ENCODE measurements at regions not wholly inside any gene's neighbourhood (a gene's known extent, or its start where the extent isn't known, plus 50 kb on each side); places are given as distances from the start of the nearest gene placed in this dataset.

DNA sequence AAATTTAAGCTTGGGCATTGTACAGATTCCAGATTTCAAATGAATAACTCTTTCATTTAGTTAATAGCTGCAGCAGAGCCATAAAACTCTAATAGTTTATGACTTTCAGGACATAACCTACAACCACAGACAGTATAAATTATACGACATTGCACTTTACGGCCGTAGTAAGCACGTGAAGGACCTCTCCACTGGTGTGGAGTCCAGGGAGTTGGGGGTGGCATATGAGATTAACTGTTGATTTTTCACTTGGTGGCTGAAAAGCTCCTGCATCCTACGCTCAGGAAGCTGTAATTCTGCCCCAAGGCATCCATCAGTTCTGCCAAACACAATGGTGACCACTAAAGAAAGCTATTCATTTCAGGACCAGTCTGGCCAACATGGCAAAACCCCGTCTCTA is 376.2 kb downstream of the SOX11 start:
- DNase-seq (ENCODE audit: low read depth): no peak

DNA sequence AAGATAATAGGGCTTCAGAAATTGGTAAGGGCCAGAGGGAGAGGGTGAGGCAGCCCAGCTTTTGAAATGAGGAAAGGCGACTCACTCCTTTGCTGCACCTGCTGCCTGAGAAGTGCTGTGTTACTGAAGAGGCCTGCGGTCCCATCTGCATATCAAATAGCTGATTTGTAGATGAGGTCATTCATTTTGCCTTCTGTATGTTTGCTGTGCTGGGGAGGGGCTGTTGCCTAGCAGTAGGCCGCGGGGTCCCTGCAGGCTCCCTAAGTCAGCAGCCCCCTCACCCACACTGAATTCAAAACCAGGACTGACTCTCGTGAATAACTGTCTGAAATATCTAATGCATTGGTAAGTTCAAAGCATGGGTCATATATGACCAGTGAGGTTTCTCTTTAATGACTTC is 377.2 kb downstream of the SOX11 start:
- DNase-seq (ENCODE audit: low read depth): no peak

DNA sequence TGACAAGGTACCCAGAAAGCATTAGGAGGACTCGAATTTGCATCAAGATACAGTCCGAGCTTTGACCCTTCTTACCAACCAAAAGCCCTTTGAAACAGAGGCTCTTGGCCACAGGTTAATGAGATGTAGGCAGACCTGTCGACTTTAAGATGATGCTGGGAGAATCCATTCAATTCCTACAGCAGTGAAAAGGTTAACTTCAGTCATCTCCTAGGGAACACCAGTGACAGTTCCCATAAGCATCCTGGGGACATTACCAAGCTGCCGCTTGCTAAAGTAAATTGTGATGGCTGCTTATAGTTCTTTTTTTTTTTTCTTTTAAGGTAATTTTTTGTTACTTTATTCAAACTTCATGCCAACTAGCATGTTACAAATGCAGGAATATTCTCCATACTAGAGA is 379.3 kb downstream of the SOX11 start:
- DNase-seq (ENCODE audit: low read depth): no peak

GRCh38 chr2:6072276-6072675 is 380.1 kb downstream of the SOX11 start:
- no peak for DNase-seq (ENCODE audit: low read depth)

- no peak for DNase-seq (ENCODE audit: low read depth)
These were observed 380.6 kb downstream of the SOX11 start for GRCh38 chr2:6072768-6073167.

- no peak for DNase-seq (ENCODE audit: low read depth)
These were observed 381.3 kb downstream of the SOX11 start for GRCh38 chr2:6073191-6074088.

DNA sequence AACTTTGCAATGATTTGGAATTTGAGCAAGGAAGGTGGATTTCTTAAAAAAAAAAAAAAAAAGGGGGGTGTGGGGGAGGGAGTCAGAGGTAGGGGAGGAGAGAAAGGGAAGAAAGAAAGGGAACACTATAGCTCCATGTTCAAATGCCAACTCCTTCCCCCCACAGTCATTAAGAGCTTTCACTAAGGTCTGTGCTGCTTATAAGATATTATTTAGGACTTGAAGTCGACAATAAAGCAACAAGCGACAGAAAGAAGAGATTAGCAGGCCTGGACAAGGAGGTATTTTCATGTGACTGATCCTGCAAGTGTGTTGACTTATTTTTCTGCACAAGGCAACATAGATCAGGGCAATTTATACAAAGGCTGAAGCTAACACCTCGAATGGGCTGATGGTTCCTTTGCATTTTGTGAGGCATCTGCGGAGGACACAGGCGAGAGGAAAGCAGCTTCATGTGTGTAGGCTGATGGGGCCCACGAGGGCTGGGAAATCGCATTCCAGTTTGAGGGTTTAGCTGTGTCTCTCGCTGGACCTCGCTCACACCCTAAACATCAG is 382.0 kb downstream of the SOX11 start:
- DNase-seq (ENCODE audit: low read depth): no peak

- DNase-seq (ENCODE audit: low read depth): no peak
These were observed 385.4 kb downstream of the SOX11 start for GRCh38 chr2:6077585-6077984.

GRCh38 chr2:6078414-6078813 is 386.2 kb downstream of the SOX11 start:
- no peak for DNase-seq (ENCODE audit: low read depth)

GRCh38 chr2:6079405-6079804 is 387.2 kb downstream of the SOX11 start:
- DNase-seq (ENCODE audit: low read depth): no peak

GRCh38 chr2:6080932-6081753 is 389.0 kb downstream of the SOX11 start:
- no peak for DNase-seq (ENCODE audit: low read depth)

- no peak for DNase-seq (ENCODE audit: low read depth)
These were observed 389.9 kb downstream of the SOX11 start for GRCh38 chr2:6081955-6082624.

- no peak for DNase-seq (ENCODE audit: low read depth)
These were observed 390.4 kb downstream of the SOX11 start for GRCh38 chr2:6082625-6083018.

DNA sequence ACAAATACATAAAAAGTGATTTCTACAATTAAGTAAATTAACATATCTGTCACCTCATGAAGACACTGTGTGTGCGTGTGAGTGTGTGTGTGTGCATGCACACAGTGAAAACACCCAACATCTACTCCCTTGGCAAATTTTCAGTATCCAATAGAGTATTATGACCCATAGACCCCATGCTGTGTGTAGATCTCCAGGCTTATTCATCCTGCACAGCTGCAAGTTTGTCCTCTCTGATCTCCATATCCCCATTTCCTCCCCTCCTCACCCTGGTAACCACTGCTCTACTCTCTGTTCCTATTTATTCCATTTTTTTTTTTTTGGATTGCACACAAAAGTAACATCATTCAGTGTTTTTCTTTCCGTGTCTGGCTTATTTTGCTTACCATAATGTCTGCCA is 391.0 kb downstream of the SOX11 start:
- DNase-seq (ENCODE audit: low read depth): no peak

DNA sequence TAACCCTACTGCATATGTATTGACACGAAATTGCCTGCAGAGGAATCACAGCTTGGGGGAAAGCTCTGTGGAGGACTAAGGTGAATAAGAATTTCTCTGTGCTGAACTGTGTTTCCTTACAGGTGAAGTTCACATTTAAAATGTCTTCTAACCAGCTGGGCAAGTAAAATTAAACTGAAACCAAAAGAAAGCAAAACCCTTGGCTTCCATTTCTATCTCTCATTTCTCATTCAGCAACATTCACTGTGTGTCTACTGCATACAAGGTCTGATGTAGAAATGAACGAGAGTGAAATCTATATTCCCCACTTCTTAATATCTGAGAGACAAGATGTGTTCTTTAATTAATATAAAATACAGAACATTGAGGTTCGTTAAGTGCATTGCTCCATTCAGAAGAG is 397.3 kb downstream of the SOX11 start:
- no peak for DNase-seq (ENCODE audit: low read depth)

- DNase-seq (ENCODE audit: low read depth): no peak
These were observed 411.2 kb downstream of the SOX11 start for GRCh38 chr2:6103372-6103771.

DNA sequence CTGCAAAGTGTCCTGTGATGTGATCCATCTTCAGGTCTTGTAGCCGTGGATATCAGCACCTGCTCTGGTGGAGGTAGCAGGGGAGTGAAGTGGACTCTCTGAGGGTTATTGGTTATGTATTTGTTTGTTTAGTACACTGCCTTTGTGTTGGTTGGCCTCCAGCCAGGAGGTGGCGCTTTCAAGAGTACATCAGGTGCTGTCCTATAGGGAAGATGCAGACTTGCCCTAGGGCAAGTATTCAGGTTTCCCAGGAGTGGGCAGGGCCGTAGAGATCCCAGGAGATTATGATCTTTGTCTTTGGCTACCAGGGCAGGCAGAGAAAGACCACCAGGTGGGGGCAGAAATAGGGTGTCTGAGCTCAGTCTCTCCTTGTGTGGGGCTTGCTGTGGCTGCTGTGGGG is 411.8 kb downstream of the SOX11 start:
- DNase-seq (ENCODE audit: low read depth): no peak

DNA sequence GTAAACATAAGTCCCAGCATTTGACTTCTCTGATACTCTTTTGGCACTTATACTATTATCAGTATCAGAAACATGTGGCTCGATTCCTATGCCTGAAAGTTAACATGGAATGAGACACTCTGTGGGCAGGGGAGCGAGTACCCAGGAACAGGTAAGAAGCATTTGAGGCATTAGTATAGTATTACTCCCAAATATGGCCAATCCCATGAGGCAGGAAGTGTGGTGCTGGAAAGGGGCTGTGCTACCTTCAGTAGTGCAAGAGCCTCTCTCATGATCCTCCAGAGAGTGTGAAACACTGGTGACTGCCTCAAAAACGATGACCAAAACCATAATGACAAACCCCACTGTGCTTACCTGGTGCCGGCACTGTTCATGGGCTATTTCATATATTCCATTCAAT is 415.1 kb downstream of the SOX11 start:
- no peak for DNase-seq (ENCODE audit: low read depth)

DNA sequence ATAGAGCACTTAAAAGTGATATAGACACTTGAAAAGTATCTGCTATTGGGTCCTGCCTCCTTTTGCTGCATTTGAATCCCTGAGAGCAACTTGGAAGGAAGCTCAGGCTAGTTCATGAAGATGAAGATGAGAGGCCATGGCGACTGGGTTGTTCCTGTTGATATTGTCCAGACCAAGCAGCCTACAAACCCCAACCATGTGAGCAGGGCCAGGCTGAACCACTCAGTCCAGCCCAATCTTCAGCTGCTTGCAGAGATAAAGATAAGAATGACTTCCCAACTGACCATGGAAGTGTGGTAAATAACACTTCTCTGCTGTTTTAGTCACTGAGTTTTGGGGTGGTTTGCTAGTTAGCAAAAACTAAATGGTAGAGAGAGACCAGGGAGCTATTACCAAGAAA is 417.6 kb downstream of the SOX11 start:
- DNase-seq (ENCODE audit: low read depth): no peak

DNA sequence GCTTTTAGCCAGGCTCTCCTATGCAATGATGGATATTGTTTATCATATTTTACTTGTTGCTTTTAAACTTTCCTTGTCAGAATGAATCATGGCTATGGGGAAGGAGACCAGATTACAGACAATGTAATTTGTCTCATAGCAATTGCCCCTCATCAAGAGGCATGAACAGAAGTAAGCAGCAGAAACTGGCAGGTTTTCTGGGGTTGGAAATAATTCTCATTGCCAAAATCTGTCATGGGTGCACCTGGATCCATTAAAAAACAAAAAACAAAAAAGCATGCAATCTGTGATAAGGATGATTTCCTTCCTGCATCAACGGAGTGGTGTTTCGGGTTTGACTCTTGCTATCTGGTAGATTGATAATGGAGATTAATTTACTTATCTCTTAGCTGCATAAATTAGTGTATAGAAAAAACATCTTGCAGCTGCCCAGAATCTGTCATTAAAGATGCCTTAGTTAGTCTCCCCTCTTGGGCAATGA is 419.6 kb downstream of the SOX11 start:
- DNase-seq (ENCODE audit: low read depth): no peak

GRCh38 chr2:6113786-6114185 is 421.6 kb downstream of the SOX11 start:
- no peak for DNase-seq (ENCODE audit: low read depth)

DNA sequence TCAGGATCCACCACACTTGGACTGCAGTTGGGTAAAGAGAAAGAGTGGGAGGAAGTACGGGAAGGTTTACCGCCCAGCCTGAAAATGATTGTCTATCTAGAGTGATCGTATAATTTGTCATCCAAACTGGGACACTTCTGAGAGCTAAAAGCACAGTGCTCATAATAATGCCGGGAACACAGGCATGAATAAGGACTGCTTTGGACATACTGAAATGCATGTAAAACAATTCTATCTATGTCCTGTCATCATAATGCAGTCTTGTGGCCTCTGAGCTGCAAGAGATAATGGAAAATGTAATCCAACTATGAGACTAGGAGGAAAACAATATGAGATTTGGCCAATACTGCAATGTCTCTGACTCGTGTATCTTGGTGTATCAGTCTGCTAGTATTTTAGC is 435.5 kb downstream of the SOX11 start:
- no peak for DNase-seq (ENCODE audit: low read depth)

All from stimulated activated CD8-positive, alpha-beta memory T cell treated with anti-CD3 and anti-CD28 coated beads, Interleukin-15, amount 100 ng/mL, for 1 hour (primary cell).